ENCODE measurements at regions not wholly inside any gene's neighbourhood (a gene's known extent, or its start where the extent isn't known, plus 50 kb on each side); places are given as distances from the start of the nearest gene placed in this dataset.

DNA sequence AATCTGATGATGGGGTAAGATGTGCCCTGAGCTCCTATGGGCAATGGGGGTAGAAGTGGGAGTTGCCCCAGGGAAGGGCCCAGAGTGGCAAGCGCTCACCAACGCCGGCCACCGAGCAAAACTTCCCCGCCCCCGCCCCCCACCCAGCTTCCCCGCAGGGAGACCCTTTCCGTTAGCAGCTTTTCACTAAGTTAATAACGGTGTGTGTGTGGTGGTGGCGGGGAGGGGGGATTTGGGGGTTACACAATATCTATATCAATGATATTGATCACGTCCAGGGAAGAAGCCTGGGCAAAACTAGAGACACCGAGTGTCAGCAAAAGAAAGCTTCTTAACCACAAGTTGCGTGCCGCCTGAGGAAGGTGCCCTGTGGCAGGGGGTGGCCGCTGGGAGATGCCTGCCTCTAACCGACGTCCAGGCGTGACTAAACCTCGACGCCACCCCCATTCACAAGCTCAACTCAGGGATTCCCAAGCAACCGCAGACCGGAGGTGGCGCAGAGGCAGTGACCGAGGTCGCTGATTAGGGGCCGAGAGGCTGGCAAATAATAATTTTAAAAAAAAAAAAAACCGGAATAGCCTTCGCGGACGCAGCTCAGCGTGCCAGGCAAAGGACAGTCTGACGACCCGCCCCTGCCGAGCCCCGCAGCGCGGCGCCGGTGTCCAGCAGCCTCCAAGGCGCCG lies 222.6 kb downstream of the MEF2C start:
- 7% methylated on average over 41 of the region's 41 CpGs for WGBS
- peaks cover 3 to 34% (median 16%) of the 10 kb centered on the region in 4 donors for H3K27me3 ChIP-seq (ENCODE audit: control insufficient read depth in 4 of 4, insufficient read depth in 4 of 4, low read length in 3 of 4)
- no peak overlapping the region for H3K9ac ChIP-seq (ENCODE audit: low read depth in 1 of 2, low read length in 2 of 2)
- H3K4me1 ChIP-seq (ENCODE audit: control insufficient read depth in 4 of 4, insufficient read depth in 4 of 4, low read length in 3 of 4) = peaks cover 7 to 10% (median 8%) of the 10 kb centered on the region in 4 donors
- H3K4me3 ChIP-seq (ENCODE audit: low read depth in 1 of 3, low read length in 3 of 3) = peak overlapping the region in 1 of 3 donors; percentile 47
- TF ChIP-seq EGR1 (IDR thresholded peaks at IDR 0.05; ENCODE audit: low read depth in 2 of 2) (no peak), HNF4G (IDR thresholded peaks at IDR 0.05) (no peak), RAD21 (IDR thresholded peaks at IDR 0.05) (no peak), JUND (IDR thresholded peaks at IDR 0.05) (no peak), HNF4A (conservative IDR thresholded peaks at IDR 0.05) (no peak), SP1 (IDR thresholded peaks at IDR 0.05) (no peak), YY1 (IDR thresholded peaks at IDR 0.05) (no peak), FOXA2 (IDR thresholded peaks at IDR 0.05) (no peak)
- TF ChIP-seq, protein P1, sequence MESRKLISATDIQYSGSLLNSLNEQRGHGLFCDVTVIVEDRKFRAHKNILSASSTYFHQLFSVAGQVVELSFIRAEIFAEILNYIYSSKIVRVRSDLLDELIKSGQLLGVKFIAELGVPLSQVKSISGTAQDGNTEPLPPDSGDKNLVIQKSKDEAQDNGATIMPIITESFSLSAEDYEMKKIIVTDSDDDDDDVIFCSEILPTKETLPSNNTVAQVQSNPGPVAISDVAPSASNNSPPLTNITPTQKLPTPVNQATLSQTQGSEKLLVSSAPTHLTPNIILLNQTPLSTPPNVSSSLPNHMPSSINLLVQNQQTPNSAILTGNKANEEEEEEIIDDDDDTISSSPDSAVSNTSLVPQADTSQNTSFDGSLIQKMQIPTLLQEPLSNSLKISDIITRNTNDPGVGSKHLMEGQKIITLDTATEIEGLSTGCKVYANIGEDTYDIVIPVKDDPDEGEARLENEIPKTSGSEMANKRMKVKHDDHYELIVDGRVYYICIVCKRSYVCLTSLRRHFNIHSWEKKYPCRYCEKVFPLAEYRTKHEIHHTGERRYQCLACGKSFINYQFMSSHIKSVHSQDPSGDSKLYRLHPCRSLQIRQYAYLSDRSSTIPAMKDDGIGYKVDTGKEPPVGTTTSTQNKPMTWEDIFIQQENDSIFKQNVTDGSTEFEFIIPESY (IDR thresholded peaks at IDR 0.05) = no peak
- TF ChIP-seq, protein P2, sequence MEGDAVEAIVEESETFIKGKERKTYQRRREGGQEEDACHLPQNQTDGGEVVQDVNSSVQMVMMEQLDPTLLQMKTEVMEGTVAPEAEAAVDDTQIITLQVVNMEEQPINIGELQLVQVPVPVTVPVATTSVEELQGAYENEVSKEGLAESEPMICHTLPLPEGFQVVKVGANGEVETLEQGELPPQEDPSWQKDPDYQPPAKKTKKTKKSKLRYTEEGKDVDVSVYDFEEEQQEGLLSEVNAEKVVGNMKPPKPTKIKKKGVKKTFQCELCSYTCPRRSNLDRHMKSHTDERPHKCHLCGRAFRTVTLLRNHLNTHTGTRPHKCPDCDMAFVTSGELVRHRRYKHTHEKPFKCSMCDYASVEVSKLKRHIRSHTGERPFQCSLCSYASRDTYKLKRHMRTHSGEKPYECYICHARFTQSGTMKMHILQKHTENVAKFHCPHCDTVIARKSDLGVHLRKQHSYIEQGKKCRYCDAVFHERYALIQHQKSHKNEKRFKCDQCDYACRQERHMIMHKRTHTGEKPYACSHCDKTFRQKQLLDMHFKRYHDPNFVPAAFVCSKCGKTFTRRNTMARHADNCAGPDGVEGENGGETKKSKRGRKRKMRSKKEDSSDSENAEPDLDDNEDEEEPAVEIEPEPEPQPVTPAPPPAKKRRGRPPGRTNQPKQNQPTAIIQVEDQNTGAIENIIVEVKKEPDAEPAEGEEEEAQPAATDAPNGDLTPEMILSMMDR (IDR thresholded peaks at IDR 0.05; ENCODE audit: low read depth, low read length, missing input control) = no peak
- no peak for DNase-seq (ENCODE audit: low spot score)
- H3K9me3 ChIP-seq (ENCODE audit: control insufficient read depth in 4 of 4, low read length in 3 of 4) = peaks cover 0 to 5% (median 0%) of the 10 kb centered on the region in 4 donors
- no peaks in the 10 kb centered on the region for H3K36me3 ChIP-seq (ENCODE audit: control insufficient read depth in 4 of 4, insufficient read depth in 3 of 4, low read depth in 1 of 4, low read length in 3 of 4)
- no peak overlapping the region for H3K27ac ChIP-seq (ENCODE audit: low read depth in 1 of 2, low read length in 2 of 2)

DNA sequence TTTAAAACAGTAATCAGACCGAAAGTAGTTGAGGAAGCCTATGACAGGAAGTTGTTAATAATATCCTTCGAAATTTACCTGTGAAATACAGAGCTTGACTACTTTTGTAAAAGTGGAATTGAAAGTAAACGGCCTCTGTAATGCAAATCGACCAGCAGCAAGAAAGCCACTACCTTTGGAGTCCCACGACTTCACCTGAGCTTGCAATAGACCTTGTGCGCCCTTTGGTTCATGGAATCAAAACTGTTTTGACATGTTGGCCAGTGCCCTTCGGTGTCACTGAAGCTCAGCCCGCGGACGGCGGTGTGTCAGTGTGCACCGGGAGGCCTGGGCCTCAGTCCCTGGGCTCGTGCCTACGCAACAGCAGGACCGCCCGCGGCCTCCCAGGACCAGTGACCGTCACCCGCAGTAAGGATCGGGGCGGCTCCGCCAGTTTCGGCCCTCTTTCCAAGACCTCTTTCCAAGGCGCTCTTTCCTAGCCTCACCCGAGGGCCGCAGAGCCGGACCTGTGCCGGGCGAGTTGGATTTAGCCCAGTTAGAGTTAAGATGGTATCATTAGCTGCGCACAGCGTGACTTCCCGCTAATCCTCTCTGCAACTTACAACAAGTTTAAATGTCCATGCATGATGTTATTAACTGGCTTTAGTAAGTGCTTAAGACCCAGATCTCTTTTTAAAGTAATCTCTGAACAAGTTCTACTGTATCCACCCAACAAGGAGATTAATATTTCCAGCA lies 223.3 kb downstream of the MEF2C start:
- Histone ChIP-seq H3K27me3 (ENCODE audit: control insufficient read depth in 4 of 4, insufficient read depth in 4 of 4, low read length in 3 of 4) (peaks cover 3 to 34% (median 17%) of the 10 kb centered on the region in 4 donors), H3K9me3 (ENCODE audit: control insufficient read depth in 4 of 4, low read length in 3 of 4) (peaks cover 0 to 5% (median 0%) of the 10 kb centered on the region in 4 donors), H3K36me3 (ENCODE audit: control insufficient read depth in 4 of 4, insufficient read depth in 3 of 4, low read depth in 1 of 4, low read length in 3 of 4) (no peaks in the 10 kb centered on the region), H3K4me1 (ENCODE audit: control insufficient read depth in 4 of 4, insufficient read depth in 4 of 4, low read length in 3 of 4) (peaks cover 7 to 10% (median 8%) of the 10 kb centered on the region in 4 donors), H3K4me3 (ENCODE audit: low read depth in 1 of 3, low read length in 3 of 3) (no peak overlapping the region), H3K9ac (ENCODE audit: low read depth in 1 of 2, low read length in 2 of 2) (no peak overlapping the region), H3K27ac (ENCODE audit: low read depth in 1 of 2, low read length in 2 of 2) (no peak overlapping the region)
- WGBS = 15% methylated on average over 32 of the region's 32 CpGs
- no peak for DNase-seq (ENCODE audit: low spot score)
- no peak for TF ChIP-seq HNF4G (IDR thresholded peaks at IDR 0.05)
- TF ChIP-seq, protein P1 (IDR thresholded peaks at IDR 0.05) = no peak
